Liver (tissue), 8 donors: ENCODE measurements at regions not wholly inside any gene's neighbourhood (a gene's known extent, or its start where the extent isn't known, plus 50 kb on each side); places are given as distances from the start of the nearest gene placed in this dataset.
A peak's percentile ranks its signal among the peaks of the same experiment; 100 is the strongest.

ENCODE experiments used
- DNase-seq: peaks from one replicate; pipeline ENCODE4 v3.0.0-alpha.2; 2017; ENCODE audit warnings: low spot score
- H3K27ac ChIP-seq, 2 donors: one replicate each; pipeline ENCODE4 v1.7.0; 2013; ENCODE audit warnings: inconsistent platforms in 2 of 2, low read length in 2 of 2, control low read depth in 1 of 2, low read depth in 1 of 2, mild to moderate bottlenecking in 1 of 2
- H3K27me3 ChIP-seq, 4 donors: one replicate each; pipeline versions ENCODE4 v1.6.1 to v1.7.0; 2013; ENCODE audit warnings: low read length in 3 of 4, inconsistent platforms in 1 of 4, mild to moderate bottlenecking in 1 of 4, moderate library complexity in 1 of 4; ENCODE audit not compliant: control insufficient read depth in 4 of 4, insufficient read depth in 4 of 4
- H3K36me3 ChIP-seq, 4 donors: one replicate each; pipeline versions ENCODE4 v1.6.1 to v1.7.0; 2013; ENCODE audit warnings: low read length in 3 of 4, mild to moderate bottlenecking in 3 of 4, low read depth in 1 of 4, moderate library complexity in 1 of 4; ENCODE audit not compliant: control insufficient read depth in 4 of 4, insufficient read depth in 3 of 4
- H3K4me1 ChIP-seq, 4 donors: one replicate each; pipeline versions ENCODE4 v1.6.1 to v1.7.0; 2013; ENCODE audit warnings: low read length in 3 of 4, mild to moderate bottlenecking in 3 of 4, moderate library complexity in 1 of 4; ENCODE audit not compliant: control insufficient read depth in 4 of 4, insufficient read depth in 4 of 4
- H3K4me3 ChIP-seq, 3 donors: one replicate each; pipeline versions ENCODE4 v1.6.1 to v1.7.0; 2013; ENCODE audit warnings: low read length in 3 of 3, control low read depth in 1 of 3, low read depth in 1 of 3, mild to moderate bottlenecking in 1 of 3
- H3K9ac ChIP-seq, 2 donors: one replicate each; pipeline ENCODE4 v1.7.0; 2013; ENCODE audit warnings: low read length in 2 of 2, mild to moderate bottlenecking in 2 of 2, moderate library complexity in 2 of 2, control low read depth in 1 of 2, low read depth in 1 of 2
- H3K9me3 ChIP-seq, 4 donors: one replicate each; pipeline versions ENCODE4 v1.6.1 to v1.7.0; 2013; ENCODE audit warnings: low read length in 3 of 4; ENCODE audit not compliant: control insufficient read depth in 4 of 4
- ATF3 ChIP-seq: IDR thresholded peaks from 2 replicates; pipeline ENCODE4 v1.6.1; 2016; ENCODE audit warnings: antibody characterized with exemption
- CTCF ChIP-seq: fragments of 150-350 bp; IDR thresholded peaks from 2 replicates; pipeline ENCODE4 v1.5.1; 2017; ENCODE audit warnings: improper control_type of control experiment, low read depth, low read length; ENCODE audit not compliant: missing input control
- EGR1 ChIP-seq, 2 donors: IDR thresholded peaks; 2 replicates each; pipeline ENCODE4 v1.6.1; 2016 to 2018; ENCODE audit warnings: antibody characterized with exemption in 2 of 2, low read depth in 2 of 2
- FOXA1 ChIP-seq: IDR thresholded peaks from 2 replicates; pipeline ENCODE4 v1.6.1; 2016; ENCODE audit warnings: antibody characterized with exemption
- FOXA2 ChIP-seq: IDR thresholded peaks from 2 replicates; pipeline ENCODE4 v1.6.1; 2016; ENCODE audit warnings: antibody characterized with exemption
- GABPA ChIP-seq, 2 donors: IDR thresholded peaks in 1 of 2; conservative IDR thresholded peaks in 1 of 2; 2 replicates each; pipeline ENCODE4 v1.6.1; 2016; ENCODE audit warnings: antibody characterized with exemption in 2 of 2, mild to moderate bottlenecking in 1 of 2, moderate library complexity in 1 of 2
- HNF4A ChIP-seq, 2 donors: conservative IDR thresholded peaks; 2 replicates each; pipeline ENCODE4 v1.6.1; 2016; ENCODE audit warnings: antibody characterized with exemption in 2 of 2, mild to moderate bottlenecking in 2 of 2
- HNF4G ChIP-seq: IDR thresholded peaks from 2 replicates; pipeline ENCODE4 v1.6.1; 2016; ENCODE audit warnings: antibody characterized with exemption
- JUND ChIP-seq, 2 donors: IDR thresholded peaks; 2 replicates each; pipeline ENCODE4 v1.6.1; 2016; ENCODE audit warnings: antibody characterized with exemption in 2 of 2
- MAX ChIP-seq: IDR thresholded peaks from 2 replicates; pipeline ENCODE4 v1.6.1; 2016; ENCODE audit warnings: antibody characterized with exemption
- NR2F2 ChIP-seq: IDR thresholded peaks from 2 replicates; pipeline ENCODE4 v1.6.1; 2016; ENCODE audit warnings: antibody characterized with exemption
- RAD21 ChIP-seq, 2 donors: IDR thresholded peaks; 2 replicates each; pipeline ENCODE4 v1.6.1; 2016; ENCODE audit warnings: antibody characterized with exemption in 2 of 2, mild to moderate bottlenecking in 2 of 2
- REST ChIP-seq: IDR thresholded peaks from 2 replicates; pipeline ENCODE4 v1.6.1; 2016; ENCODE audit warnings: antibody characterized with exemption, mild to moderate bottlenecking
- RXRA ChIP-seq, 2 donors: IDR thresholded peaks; 2 replicates each; pipeline ENCODE4 v1.6.1; 2017 to 2018; ENCODE audit warnings: antibody characterized with exemption in 2 of 2, mild to moderate bottlenecking in 1 of 2
- SP1 ChIP-seq: IDR thresholded peaks from 2 replicates; pipeline ENCODE4 v1.6.1; 2018; ENCODE audit warnings: antibody characterized with exemption, mild to moderate bottlenecking
- TAF1 ChIP-seq: conservative IDR thresholded peaks from 2 replicates; pipeline ENCODE4 v1.6.1; 2016; ENCODE audit warnings: antibody characterized with exemption, mild to moderate bottlenecking
- YY1 ChIP-seq: IDR thresholded peaks from 2 replicates; pipeline ENCODE4 v1.6.1; 2016; ENCODE audit warnings: antibody characterized with exemption, mild to moderate bottlenecking
- ZBTB33 ChIP-seq: IDR thresholded peaks from 2 replicates; pipeline ENCODE4 v1.6.1; 2016; ENCODE audit warnings: antibody characterized with exemption
- WGBS: extraction: QIAGEN DNeasy Blood & Tissue Kit; methylation state at CpG from one replicate; pipeline ENCODE4 v1.1.7; 2013; 5-methylcytosine and 5-hydroxymethylcytosine counted together
- donor health status: healthy.
- donor health status: healthy.
- donor health status: healthy.
- donor health status: healthy.
- donor health status: healthy.

GRCh38 chr13:49859560-49859959 is 67.1 kb upstream of the KPNA3 start:
- WGBS = 87% methylated on average over 5 of the region's 5 CpGs

More at GRCh38 chr13:49859560-49859959, 67.1 kb upstream of the KPNA3 start:
- peak overlapping the region in 1 of 2 donors; percentile 57 for H3K27ac ChIP-seq
- H3K9me3 ChIP-seq = peaks cover 0 to 5% (median 2%) of the 10 kb centered on the region in 4 donors
- H3K4me1 ChIP-seq = peaks cover 10 to 23% (median 22%) of the 10 kb centered on the region in 4 donors
- TF ChIP-seq GABPA (IDR thresholded peaks at IDR 0.05 in 1 of 2, conservative IDR thresholded peaks at IDR 0.05 in 1 of 2) (no peak), FOXA2 (no peak), EGR1 (IDR thresholded peaks at IDR 0.05; ENCODE audit: low read depth in 2 of 2) (no peak), ATF3 (no peak), RAD21 (IDR thresholded peaks at IDR 0.05) (no peak), CTCF (no peak), JUND (IDR thresholded peaks at IDR 0.05) (no peak), REST (no peak), FOXA1 (no peak), NR2F2 (no peak), YY1 (no peak), TAF1 (no peak), MAX (no peak), RXRA (IDR thresholded peaks at IDR 0.05) (no peak), SP1 (no peak), HNF4A (conservative IDR thresholded peaks at IDR 0.05) (no peak), ZBTB33 (no peak), HNF4G (no peak)
- H3K36me3 ChIP-seq = no peaks in the 10 kb centered on the region
- DNase-seq = no peak
- no peak overlapping the region for H3K4me3 ChIP-seq
- H3K27me3 ChIP-seq = no peaks in the 10 kb centered on the region
- H3K9ac ChIP-seq = no peak overlapping the region
